ENCODE measurements at regions not wholly inside any gene's neighbourhood (a gene's known extent, or its start where the extent isn't known, plus 50 kb on each side); places are given as distances from the start of the nearest gene placed in this dataset.

DNA sequence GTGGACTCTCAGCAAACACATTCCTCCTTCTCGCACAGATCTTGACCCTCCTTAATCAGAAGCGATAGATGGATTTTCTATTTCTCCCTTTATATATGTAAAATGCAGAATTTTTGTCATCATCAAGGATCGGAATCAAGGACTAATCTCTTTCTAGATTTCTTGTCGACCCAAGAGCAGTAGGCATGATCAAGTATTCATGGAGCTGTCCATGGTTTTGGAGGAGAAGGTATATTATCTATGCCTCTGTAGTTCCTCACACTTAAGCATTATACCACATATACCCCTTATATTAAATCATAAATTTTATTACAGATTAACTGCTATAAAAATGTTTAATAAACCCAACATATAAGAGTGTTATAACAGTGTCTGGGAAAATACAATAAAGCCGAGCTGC is 886.8 kb downstream of the NLGN4X start:
- in situ Hi-C loops (cut with HindIII; ENCODE audit: low pct_ligation_motif_present, low sequenced_read_pairs), result no loop called here
- DNase-seq, result no peak
- TF ChIP-seq, protein P1, sequence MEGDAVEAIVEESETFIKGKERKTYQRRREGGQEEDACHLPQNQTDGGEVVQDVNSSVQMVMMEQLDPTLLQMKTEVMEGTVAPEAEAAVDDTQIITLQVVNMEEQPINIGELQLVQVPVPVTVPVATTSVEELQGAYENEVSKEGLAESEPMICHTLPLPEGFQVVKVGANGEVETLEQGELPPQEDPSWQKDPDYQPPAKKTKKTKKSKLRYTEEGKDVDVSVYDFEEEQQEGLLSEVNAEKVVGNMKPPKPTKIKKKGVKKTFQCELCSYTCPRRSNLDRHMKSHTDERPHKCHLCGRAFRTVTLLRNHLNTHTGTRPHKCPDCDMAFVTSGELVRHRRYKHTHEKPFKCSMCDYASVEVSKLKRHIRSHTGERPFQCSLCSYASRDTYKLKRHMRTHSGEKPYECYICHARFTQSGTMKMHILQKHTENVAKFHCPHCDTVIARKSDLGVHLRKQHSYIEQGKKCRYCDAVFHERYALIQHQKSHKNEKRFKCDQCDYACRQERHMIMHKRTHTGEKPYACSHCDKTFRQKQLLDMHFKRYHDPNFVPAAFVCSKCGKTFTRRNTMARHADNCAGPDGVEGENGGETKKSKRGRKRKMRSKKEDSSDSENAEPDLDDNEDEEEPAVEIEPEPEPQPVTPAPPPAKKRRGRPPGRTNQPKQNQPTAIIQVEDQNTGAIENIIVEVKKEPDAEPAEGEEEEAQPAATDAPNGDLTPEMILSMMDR (IDR thresholded peaks at IDR 0.05; ENCODE audit: low read depth, low read length, missing control alignments), result no peak
- no peak overlapping the region for H3K27ac ChIP-seq
- no peak overlapping the region for H3K4me3 ChIP-seq (ENCODE audit: low read depth, low read length)
- H3K36me3 ChIP-seq (replicated peaks), result no peaks in the 10 kb centered on the region
- no peaks in the 10 kb centered on the region for H3K27me3 ChIP-seq (replicated peaks)

DNA sequence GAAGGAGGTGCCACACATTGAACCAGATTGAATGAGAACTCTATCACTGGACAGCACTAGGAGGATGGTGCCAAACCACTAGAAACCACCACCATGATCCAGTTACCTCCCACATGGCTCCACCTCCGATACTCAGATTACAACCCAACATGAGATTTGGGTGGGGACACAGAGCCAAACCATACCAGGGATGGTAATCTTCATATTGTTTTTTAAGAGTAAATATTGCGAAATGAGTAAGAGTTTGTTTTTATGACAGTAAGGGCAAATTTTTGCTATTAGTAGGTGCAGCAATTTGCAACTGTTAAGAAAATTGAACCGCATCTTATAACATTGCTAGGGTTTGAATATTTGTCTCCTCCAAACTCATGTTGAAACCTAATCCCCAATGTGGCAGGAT is 891.5 kb downstream of the NLGN4X start:
- no peak overlapping the region for H3K4me3 ChIP-seq (ENCODE audit: low read depth, low read length)
- no peaks in the 10 kb centered on the region for H3K27me3 ChIP-seq (replicated peaks)
- H3K36me3 ChIP-seq (replicated peaks), result no peaks in the 10 kb centered on the region
- H3K27ac ChIP-seq, result no peak overlapping the region
- TF ChIP-seq, protein P1 (IDR thresholded peaks at IDR 0.05; ENCODE audit: low read depth, low read length, missing control alignments), result no peak
- DNase-seq, result no peak
- in situ Hi-C loops (cut with HindIII; ENCODE audit: low pct_ligation_motif_present, low sequenced_read_pairs), result no loop called here

DNA sequence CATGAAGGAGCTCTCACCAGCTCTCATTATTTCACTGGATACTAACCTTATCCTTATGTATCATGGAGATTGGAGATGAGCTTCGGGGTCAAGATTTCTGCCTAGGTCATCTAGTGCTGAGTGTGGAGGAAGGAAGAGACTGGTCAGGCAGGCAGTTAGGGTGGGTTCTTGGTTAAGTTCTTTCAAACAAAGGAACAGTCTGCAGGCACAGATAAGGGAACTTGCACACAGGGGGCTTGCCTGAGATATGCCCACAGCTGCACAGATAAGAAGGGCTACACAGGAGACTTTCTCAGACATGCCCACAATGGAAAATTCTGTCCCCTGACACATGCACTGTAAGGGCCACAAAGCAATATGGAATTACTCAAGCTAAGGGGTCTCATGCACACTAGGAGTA is 904.1 kb downstream of the NLGN4X start:
- H3K27me3 ChIP-seq (replicated peaks), result no peaks in the 10 kb centered on the region
- DNase-seq, result no peak
- H3K4me3 ChIP-seq (ENCODE audit: low read depth, low read length), result no peak overlapping the region
- no peaks in the 10 kb centered on the region for H3K36me3 ChIP-seq (replicated peaks)
- no peak overlapping the region for H3K27ac ChIP-seq
- in situ Hi-C loops (cut with HindIII; ENCODE audit: low pct_ligation_motif_present, low sequenced_read_pairs), result no loop called here
- TF ChIP-seq, protein P1 (IDR thresholded peaks at IDR 0.05; ENCODE audit: low read depth, low read length, missing control alignments), result no peak

DNA sequence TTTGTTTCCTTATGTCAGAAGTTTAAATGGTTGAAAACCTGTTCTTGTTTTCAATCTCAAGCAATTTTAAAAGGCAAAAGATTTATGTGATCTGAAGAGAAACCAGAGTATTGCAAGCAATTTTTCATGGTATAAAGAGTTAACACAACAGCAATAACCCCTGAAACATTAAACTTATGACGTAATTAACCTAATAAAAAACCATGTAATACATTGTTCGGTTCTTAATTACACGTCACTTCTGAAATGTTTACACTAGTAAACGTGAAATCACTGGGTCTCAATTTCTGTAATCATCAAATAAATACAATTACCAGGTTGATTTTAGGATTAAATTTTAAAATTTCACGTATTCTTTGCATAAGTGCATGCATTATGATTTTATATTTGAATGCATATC is 914.5 kb downstream of the NLGN4X start:
- TF ChIP-seq, protein P1 (IDR thresholded peaks at IDR 0.05; ENCODE audit: low read depth, low read length, missing control alignments), result no peak
- no peak for DNase-seq
- H3K4me3 ChIP-seq (ENCODE audit: low read depth, low read length), result no peak overlapping the region
- H3K27ac ChIP-seq, result no peak overlapping the region
- no peaks in the 10 kb centered on the region for H3K27me3 ChIP-seq (replicated peaks)
- H3K36me3 ChIP-seq (replicated peaks), result no peaks in the 10 kb centered on the region
- in situ Hi-C loops (cut with HindIII; ENCODE audit: low pct_ligation_motif_present, low sequenced_read_pairs), result no loop called here

DNA sequence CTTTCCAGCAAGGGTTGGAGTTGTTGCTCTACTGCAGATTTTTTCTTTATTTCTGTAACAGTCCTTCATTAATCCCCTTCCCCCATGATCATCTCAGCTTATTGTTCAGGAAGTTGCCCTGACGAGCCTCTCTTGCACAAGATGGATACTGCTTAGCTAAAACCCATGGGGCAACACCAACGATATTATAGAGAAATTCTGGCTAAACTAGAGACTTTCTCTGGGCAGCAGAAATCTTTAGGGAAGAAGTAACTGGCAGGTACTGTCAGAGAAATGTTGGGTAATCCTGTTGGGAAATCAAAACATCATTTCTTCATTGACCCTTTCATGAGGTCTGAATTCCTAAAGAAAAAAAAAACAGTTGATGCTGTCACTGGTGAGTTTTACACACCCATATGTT is 921.3 kb downstream of the NLGN4X start:
- TF ChIP-seq, protein P1 (IDR thresholded peaks at IDR 0.05; ENCODE audit: low read depth, low read length, missing control alignments), result no peak
- in situ Hi-C loops (cut with HindIII; ENCODE audit: low pct_ligation_motif_present, low sequenced_read_pairs), result no loop called here
- Histone ChIP-seq H3K27me3 (replicated peaks) (no peaks in the 10 kb centered on the region), H3K27ac (no peak overlapping the region), H3K4me3 (ENCODE audit: low read depth, low read length) (no peak overlapping the region), H3K36me3 (replicated peaks) (no peaks in the 10 kb centered on the region)
- DNase-seq, result no peak

DNA sequence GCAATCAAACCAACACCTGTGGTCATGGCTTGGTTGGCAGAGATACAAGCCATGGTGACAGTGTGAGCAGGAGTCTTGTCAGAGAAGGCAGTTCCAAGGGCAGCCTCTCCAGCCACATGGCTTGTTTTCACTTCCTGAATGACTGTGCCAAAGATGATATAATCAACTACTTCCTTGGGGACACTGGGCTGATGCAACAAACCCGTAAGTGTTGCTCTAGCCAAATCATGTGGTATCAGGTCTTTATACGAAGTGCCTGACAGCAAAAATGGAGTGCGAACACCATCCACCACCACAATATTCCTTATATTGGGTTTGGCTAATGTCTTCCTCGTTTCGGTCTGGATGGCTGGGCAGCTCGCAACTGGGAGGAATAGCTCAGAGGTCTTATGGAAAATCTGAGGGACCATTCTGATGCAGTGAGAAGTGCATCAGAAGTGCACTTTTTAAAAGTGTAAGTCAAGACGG is 922.0 kb downstream of the NLGN4X start:
- H3K4me3 ChIP-seq (ENCODE audit: low read depth, low read length), result no peak overlapping the region
- in situ Hi-C loops (cut with HindIII; ENCODE audit: low pct_ligation_motif_present, low sequenced_read_pairs), result no loop called here
- no peak for DNase-seq
- H3K27ac ChIP-seq, result no peak overlapping the region
- no peaks in the 10 kb centered on the region for H3K36me3 ChIP-seq (replicated peaks)
- no peaks in the 10 kb centered on the region for H3K27me3 ChIP-seq (replicated peaks)
- TF ChIP-seq, protein P1 (IDR thresholded peaks at IDR 0.05; ENCODE audit: low read depth, low read length, missing control alignments), result no peak

Data from brain microvascular endothelial cell (primary cell).